IMR-90 (cell line): ENCODE measurements at regions not wholly inside any gene's neighbourhood (a gene's known extent, or its start where the extent isn't known, plus 50 kb on each side); places are given as distances from the start of the nearest gene placed in this dataset.

ENCODE experiments used
- ATAC-seq: fragments of 200-7000 bp; cut with Tn5 transposase; 2 replicates; pipeline ENCODE4 v1.9.1; 2020; ENCODE audit warnings: low read depth, mild to moderate bottlenecking, moderate library complexity
- BruUV-seq: library from RNA; stranded (reverse); fragments of 400-500 nt; replicated peaks from 2 replicates; lab custom pipeline; 2021; lab: Mats Ljungman, UMichigan
- CTCF ChIA-PET: fragments of 300-600 bp; formaldehyde crosslinking; extraction: SDS; loops from one replicate; lab custom pipeline; 2021; ENCODE audit warnings: antibody characterized with exemption; lab: Yijun Ruan, JAX
- POLR2A ChIA-PET: fragments of 300-600 bp; sonication (Branson Sonifier 250); formaldehyde crosslinking; loops from one replicate; lab custom pipeline; 2022; ENCODE audit warnings: antibody characterized with exemption; ENCODE audit not compliant: unreplicated experiment; lab: Charles Lee
- DNase-seq: peaks from one replicate; pipeline ENCODE4 v3.0.0; 2013
- H2AFZ ChIP-seq: replicated peaks from 2 replicates; pipeline ENCODE3; 2013; ENCODE audit warnings: low read length, mild to moderate bottlenecking; ENCODE audit not compliant: poor library complexity
- H2AK5ac ChIP-seq: 2 replicates; pipeline ENCODE4 v1.6.1; 2013; ENCODE audit warnings: low read depth, low read length, inconsistent platforms
- H2AK9ac ChIP-seq: replicated peaks from 2 replicates; pipeline ENCODE3; 2013; ENCODE audit warnings: mild to moderate bottlenecking, low read depth, low read length, moderate library complexity; ENCODE audit not compliant: poor library complexity
- H2BK120ac ChIP-seq: 2 replicates; pipeline ENCODE4 v1.6.1; 2013; ENCODE audit warnings: low read depth, low read length, inconsistent platforms
- H2BK15ac ChIP-seq: 3 replicates; pipeline ENCODE4 v1.6.1; 2013; ENCODE audit warnings: low read depth, low read length, inconsistent platforms
- H2BK20ac ChIP-seq: 2 replicates; pipeline ENCODE4 v1.6.1; 2013; ENCODE audit warnings: low read depth, mild to moderate bottlenecking, inconsistent platforms, low read length, moderate library complexity
- H2BK5ac ChIP-seq: 2 replicates; pipeline ENCODE4 v1.6.1; 2013; ENCODE audit warnings: mild to moderate bottlenecking, low read depth, low read length, inconsistent platforms; ENCODE audit not compliant: poor library complexity, severe bottlenecking
- H3K14ac ChIP-seq: replicated peaks from 2 replicates; pipeline ENCODE4 v1.6.1; 2013; ENCODE audit warnings: low read depth, low read length, inconsistent platforms
- H3K18ac ChIP-seq: 2 replicates; pipeline ENCODE4 v1.6.1; 2013; ENCODE audit warnings: low read depth, low read length, control low read depth
- H3K23ac ChIP-seq: 2 replicates; pipeline ENCODE4 v1.6.1; 2013; ENCODE audit warnings: low read depth, low read length, inconsistent platforms
- H3K27ac ChIP-seq: 2 replicates; pipeline ENCODE4 v1.5.1; 2013; ENCODE audit warnings: mild to moderate bottlenecking, control low read depth, low read length; ENCODE audit not compliant: insufficient read depth
- H3K27me3 ChIP-seq: 2 replicates; pipeline ENCODE4 v1.6.1; 2013; ENCODE audit warnings: low read length; ENCODE audit not compliant: control insufficient read depth, insufficient read depth
- H3K36me3 ChIP-seq: 2 replicates; pipeline ENCODE4 v1.6.1; 2013; ENCODE audit warnings: low read length, mixed read lengths; ENCODE audit not compliant: control insufficient read depth, insufficient read depth
- H3K4ac ChIP-seq: 2 replicates; pipeline ENCODE4 v1.6.1; 2013; ENCODE audit warnings: low read depth, low read length, inconsistent platforms
- H3K4me1 ChIP-seq: 2 replicates; pipeline ENCODE4 v1.6.1; 2013; ENCODE audit warnings: low read length, mixed read lengths; ENCODE audit not compliant: control insufficient read depth, insufficient read depth
- H3K4me2 ChIP-seq: 2 replicates; pipeline ENCODE4 v1.6.1; 2013; ENCODE audit warnings: low read depth, mild to moderate bottlenecking, control low read depth, low read length, moderate library complexity
- H3K4me3 ChIP-seq: 2 replicates; pipeline ENCODE4 v1.5.1; 2013; ENCODE audit warnings: low read depth, mild to moderate bottlenecking, control low read depth, low read length, moderate library complexity; ENCODE audit not compliant: insufficient read depth
- H3K56ac ChIP-seq: 2 replicates; pipeline ENCODE4 v1.6.1; 2013; ENCODE audit warnings: low read length, inconsistent platforms; ENCODE audit not compliant: insufficient read depth; ENCODE audit errors: extremely low read depth
- H3K79me1 ChIP-seq, 2 experiments: 2 replicates each; pipeline ENCODE4 v1.6.1; 2013; ENCODE audit warnings: low read length in 2 of 2, inconsistent platforms in 1 of 2, low read depth in 1 of 2
- H3K9ac ChIP-seq: 2 replicates; pipeline ENCODE4 v1.6.1; 2013; ENCODE audit warnings: low read depth, low read length, control low read depth
- H3K9me1 ChIP-seq: 2 replicates; pipeline ENCODE4 v1.6.1; 2013; ENCODE audit warnings: low read length, inconsistent platforms; ENCODE audit not compliant: insufficient read depth
- H3K9me3 ChIP-seq: 2 replicates; pipeline ENCODE4 v1.6.1; 2013; ENCODE audit warnings: low read length; ENCODE audit not compliant: control insufficient read depth, insufficient read depth
- H4K20me1 ChIP-seq: 2 replicates; pipeline ENCODE4 v1.6.1; 2013; ENCODE audit warnings: low read length, inconsistent platforms; ENCODE audit not compliant: insufficient read depth
- H4K5ac ChIP-seq: 2 replicates; pipeline ENCODE4 v1.6.1; 2013; ENCODE audit warnings: mild to moderate bottlenecking, low read depth, low read length, control low read depth
- H4K8ac ChIP-seq, 2 experiments: 2 replicates each; pipeline ENCODE4 v1.6.1; 2013; ENCODE audit warnings: low read depth in 2 of 2, low read length in 2 of 2, control low read depth in 1 of 2, inconsistent platforms in 1 of 2
- H4K91ac ChIP-seq: 2 replicates; pipeline ENCODE4 v1.6.1; 2013; ENCODE audit warnings: low read depth, low read length, inconsistent platforms; ENCODE audit not compliant: insufficient read depth
- BHLHE40 ChIP-seq: fragments of 150-350 bp; IDR thresholded peaks from 2 replicates; pipeline ENCODE4 v1.6.1; 2016; ENCODE audit warnings: mild to moderate bottlenecking, low read depth, low read length
- CEBPB ChIP-seq: IDR thresholded peaks from 2 replicates; pipeline ENCODE4 v1.6.1; 2012; ENCODE audit warnings: low read depth, low read length, improper control_type of control experiment
- CHD1 ChIP-seq: IDR thresholded peaks from 2 replicates; pipeline ENCODE4 v1.6.1; 2012; ENCODE audit warnings: low read depth, low read length, improper control_type of control experiment
- FOS ChIP-seq: fragments of 150-350 bp; IDR thresholded peaks from 2 replicates; pipeline ENCODE4 v1.6.1; 2016; ENCODE audit warnings: low read depth, low read length
- MAZ ChIP-seq: IDR thresholded peaks from 2 replicates; pipeline ENCODE4 v1.6.1; 2012; ENCODE audit warnings: low read depth, mild to moderate bottlenecking, low read length, improper control_type of control experiment, moderate library complexity, borderline replicate concordance
- MXI1 ChIP-seq: IDR thresholded peaks from 2 replicates; pipeline ENCODE4 v1.6.1; 2012; ENCODE audit warnings: low read depth, mild to moderate bottlenecking, low read length, moderate library complexity, borderline replicate concordance
- NFE2L2 ChIP-seq: fragments of 150-350 bp; IDR thresholded peaks from 2 replicates; pipeline ENCODE4 v1.6.1; 2016; ENCODE audit warnings: low read depth, mild to moderate bottlenecking, low read length
- POLR2A ChIP-seq: IDR thresholded peaks from 2 replicates; pipeline ENCODE4 v1.6.1; 2012; ENCODE audit warnings: mild to moderate bottlenecking, low read depth, low read length
- RAD21 ChIP-seq: IDR thresholded peaks from 2 replicates; pipeline ENCODE4 v1.6.1; 2012; ENCODE audit warnings: low read length, improper control_type of control experiment
- RCOR1 ChIP-seq: IDR thresholded peaks from 2 replicates; pipeline ENCODE4 v1.6.1; 2012; ENCODE audit warnings: mild to moderate bottlenecking, low read length, improper control_type of control experiment; ENCODE audit not compliant: insufficient replicate concordance
- RFX5 ChIP-seq: IDR thresholded peaks from 2 replicates; pipeline ENCODE4 v1.8.0; 2012; ENCODE audit warnings: low read depth, mild to moderate bottlenecking, low read length, moderate library complexity
- SMC3 ChIP-seq: fragments of 150-350 bp; IDR thresholded peaks from 2 replicates; pipeline ENCODE4 v1.6.1; 2016; ENCODE audit warnings: low read depth, mild to moderate bottlenecking, antibody characterized with exemption, low read length, moderate library complexity
- WGBS, 2 experiments: methylation state at CpG; one replicate each; pipeline versions ENCODE4 v1.1.5 to v1.1.7; 2013; ENCODE audit warnings: missing lambda C conversion rate in 2 of 2; ENCODE audit not compliant: insufficient read length in 1 of 2; ENCODE audit errors: extremely low coverage in 2 of 2; 5-methylcytosine and 5-hydroxymethylcytosine counted together
- dilution Hi-C: fragments of 300-500 bp; cut with HindIII; formaldehyde crosslinking; loops from one replicate; pipeline ENCODE4 v1.14.3; 2018; ENCODE audit warnings: low sequenced_read_pairs; ENCODE audit not compliant: unreplicated experiment
- in situ Hi-C: fragments of 300-500 bp; cut with MboI; formaldehyde crosslinking; loops from 3 replicates; pipeline ENCODE4 v1.14.3; 2019; ENCODE audit warnings: low sequenced_read_pairs, inconsistent platforms, mixed read lengths
- intact Hi-C: fragments of 100-400 bp; cut with micrococcal nuclease; formaldehyde crosslinking; loops from 2 replicates; pipeline ENCODE4 v1.10.0; 2022
- TF ChIP-seq, protein P1 (sequence below): fragments of 150-350 bp; IDR thresholded peaks from 2 replicates; pipeline ENCODE4 v1.6.1; 2017; ENCODE audit warnings: mild to moderate bottlenecking, antibody characterized with exemption, low read length, low read depth
- TF ChIP-seq, protein P2 (sequence below): fragments of 150-350 bp; IDR thresholded peaks from 2 replicates; pipeline ENCODE4 v1.6.1; 2016; ENCODE audit warnings: low read depth, mild to moderate bottlenecking, low read length, moderate library complexity, borderline replicate concordance
- TF ChIP-seq, protein P3 (sequence below): conservative IDR thresholded peaks from 2 replicates; pipeline ENCODE4 v1.5.1; 2012; ENCODE audit warnings: mild to moderate bottlenecking, low read depth, low read length, improper control_type of control experiment

DNA sequence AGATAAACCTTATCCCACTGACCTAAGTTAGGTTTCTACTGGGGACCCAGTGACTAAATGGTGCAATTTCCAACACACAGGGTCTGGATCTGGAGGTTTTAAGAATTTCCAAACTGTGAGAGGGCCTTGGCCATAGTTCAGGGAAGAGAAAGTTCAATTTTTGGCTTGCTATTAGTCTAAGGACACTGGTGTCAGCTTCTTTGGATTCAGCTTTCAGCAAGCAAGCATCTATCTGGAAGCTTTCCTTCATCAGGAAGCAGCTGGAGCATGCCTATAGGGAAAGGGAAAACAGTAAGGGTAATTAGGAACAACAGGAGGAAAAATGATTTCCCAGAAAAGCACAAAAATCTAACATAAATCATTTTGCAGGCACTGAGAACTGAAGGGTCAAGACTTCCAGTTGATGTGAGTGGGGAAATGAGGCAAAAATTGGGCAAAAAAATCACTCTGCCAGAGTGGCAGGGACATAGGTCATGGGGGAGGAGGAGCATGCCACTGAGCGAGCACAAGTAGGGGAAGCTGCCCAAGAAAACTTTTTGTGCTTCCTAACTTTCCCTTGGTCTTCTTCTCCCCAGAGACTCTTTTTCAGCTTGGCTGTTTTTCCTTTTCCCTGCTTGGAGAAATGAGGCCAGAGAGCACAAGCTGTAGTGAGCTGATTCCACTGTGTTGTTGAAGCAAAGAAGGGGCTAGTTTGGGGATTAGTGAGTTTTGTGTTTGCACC, 299.6 kb downstream of the FGF10 start:
- no peak overlapping the region for H2AFZ ChIP-seq
- H3K4me1 ChIP-seq = no peaks in the 10 kb centered on the region
- intact Hi-C loops (no loop called here), in situ Hi-C loops (no loop called here), dilution Hi-C loops (no loop called here)
- no peak overlapping the region for H2BK15ac ChIP-seq
- no peak overlapping the region for H4K91ac ChIP-seq
- CTCF ChIA-PET = interaction anchor here (1.4 kb wide), 1 partner anchor 13 kb away, joined by 4 read pairs; no protein-coding TSS in a partner anchor
- H4K20me1 ChIP-seq = no peaks in the 10 kb centered on the region
- no peaks in the 10 kb centered on the region for H3K9me1 ChIP-seq
- H3K27ac ChIP-seq = no peak overlapping the region
- no peak overlapping the region for H3K18ac ChIP-seq
- no TSS peak for BruUV-seq
- H3K14ac ChIP-seq = no peak overlapping the region
- no peak for ATAC-seq
- POLR2A ChIA-PET = no interaction called here
- no peak overlapping the region for H3K23ac ChIP-seq
- no peaks in the 10 kb centered on the region for H3K9me3 ChIP-seq
- H3K36me3 ChIP-seq = no peaks in the 10 kb centered on the region
- no peak overlapping the region for H2AK5ac ChIP-seq
- no peak overlapping the region for H3K4me2 ChIP-seq
- H3K4me3 ChIP-seq = no peak overlapping the region
- no peak overlapping the region for H3K9ac ChIP-seq
- no peaks in the 10 kb centered on the region for H3K79me1 ChIP-seq
- no peak overlapping the region for H2AK9ac ChIP-seq
- H3K27me3 ChIP-seq = no peaks in the 10 kb centered on the region
- no peak overlapping the region for H4K5ac ChIP-seq
- H3K56ac ChIP-seq = no peak overlapping the region
- no peak overlapping the region for H2BK20ac ChIP-seq
- DNase-seq = no peak
- no CpG with 5 or more reads among the region's 1 CpG for WGBS, 2 experiments
- no peak overlapping the region for H3K4ac ChIP-seq
- H4K8ac ChIP-seq = no peak overlapping the region
- no peak overlapping the region for H2BK120ac ChIP-seq
- TF ChIP-seq RAD21 (no peak), CEBPB (no peak), MXI1 (no peak), CHD1 (no peak), POLR2A (no peak), NFE2L2 (no peak), MAZ (no peak), SMC3 (no peak), FOS (no peak), RCOR1 (no peak), RFX5 (no peak), BHLHE40 (no peak)
- TF ChIP-seq, protein P1, sequence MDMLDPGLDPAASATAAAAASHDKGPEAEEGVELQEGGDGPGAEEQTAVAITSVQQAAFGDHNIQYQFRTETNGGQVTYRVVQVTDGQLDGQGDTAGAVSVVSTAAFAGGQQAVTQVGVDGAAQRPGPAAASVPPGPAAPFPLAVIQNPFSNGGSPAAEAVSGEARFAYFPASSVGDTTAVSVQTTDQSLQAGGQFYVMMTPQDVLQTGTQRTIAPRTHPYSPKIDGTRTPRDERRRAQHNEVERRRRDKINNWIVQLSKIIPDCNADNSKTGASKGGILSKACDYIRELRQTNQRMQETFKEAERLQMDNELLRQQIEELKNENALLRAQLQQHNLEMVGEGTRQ = no peak
- TF ChIP-seq, protein P2, sequence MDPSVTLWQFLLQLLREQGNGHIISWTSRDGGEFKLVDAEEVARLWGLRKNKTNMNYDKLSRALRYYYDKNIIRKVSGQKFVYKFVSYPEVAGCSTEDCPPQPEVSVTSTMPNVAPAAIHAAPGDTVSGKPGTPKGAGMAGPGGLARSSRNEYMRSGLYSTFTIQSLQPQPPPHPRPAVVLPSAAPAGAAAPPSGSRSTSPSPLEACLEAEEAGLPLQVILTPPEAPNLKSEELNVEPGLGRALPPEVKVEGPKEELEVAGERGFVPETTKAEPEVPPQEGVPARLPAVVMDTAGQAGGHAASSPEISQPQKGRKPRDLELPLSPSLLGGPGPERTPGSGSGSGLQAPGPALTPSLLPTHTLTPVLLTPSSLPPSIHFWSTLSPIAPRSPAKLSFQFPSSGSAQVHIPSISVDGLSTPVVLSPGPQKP = no peak
- TF ChIP-seq, protein P3, sequence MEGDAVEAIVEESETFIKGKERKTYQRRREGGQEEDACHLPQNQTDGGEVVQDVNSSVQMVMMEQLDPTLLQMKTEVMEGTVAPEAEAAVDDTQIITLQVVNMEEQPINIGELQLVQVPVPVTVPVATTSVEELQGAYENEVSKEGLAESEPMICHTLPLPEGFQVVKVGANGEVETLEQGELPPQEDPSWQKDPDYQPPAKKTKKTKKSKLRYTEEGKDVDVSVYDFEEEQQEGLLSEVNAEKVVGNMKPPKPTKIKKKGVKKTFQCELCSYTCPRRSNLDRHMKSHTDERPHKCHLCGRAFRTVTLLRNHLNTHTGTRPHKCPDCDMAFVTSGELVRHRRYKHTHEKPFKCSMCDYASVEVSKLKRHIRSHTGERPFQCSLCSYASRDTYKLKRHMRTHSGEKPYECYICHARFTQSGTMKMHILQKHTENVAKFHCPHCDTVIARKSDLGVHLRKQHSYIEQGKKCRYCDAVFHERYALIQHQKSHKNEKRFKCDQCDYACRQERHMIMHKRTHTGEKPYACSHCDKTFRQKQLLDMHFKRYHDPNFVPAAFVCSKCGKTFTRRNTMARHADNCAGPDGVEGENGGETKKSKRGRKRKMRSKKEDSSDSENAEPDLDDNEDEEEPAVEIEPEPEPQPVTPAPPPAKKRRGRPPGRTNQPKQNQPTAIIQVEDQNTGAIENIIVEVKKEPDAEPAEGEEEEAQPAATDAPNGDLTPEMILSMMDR = no peak
- no peak overlapping the region for H2BK5ac ChIP-seq
